IPS DF 6.9 (cell line): ENCODE measurements at regions not wholly inside any gene's neighbourhood (a gene's known extent, or its start where the extent isn't known, plus 50 kb on each side); places are given as distances from the start of the nearest gene placed in this dataset.
"Not testable (repeated sequence)": the region's sequence is repeated elsewhere in the genome, so short reads cannot be mapped to it uniquely, and the experiment has no call there.

Experiments used
- DNase-seq: peaks from one replicate; pipeline ENCODE4 v3.0.0-alpha.2; 2013; ENCODE audit warnings: low read depth, low spot score
- H3K27ac ChIP-seq: one replicate; pipeline ENCODE4 v1.5.1; 2013; ENCODE audit warnings: low read length, control low read depth
- H3K27me3 ChIP-seq: 2 replicates; pipeline ENCODE4 v1.6.1; 2013; ENCODE audit warnings: mild to moderate bottlenecking, low read length; ENCODE audit not compliant: control insufficient read depth, insufficient read depth
- H3K36me3 ChIP-seq: 2 replicates; pipeline ENCODE4 v1.6.1; 2013; ENCODE audit warnings: low read length; ENCODE audit not compliant: control insufficient read depth, insufficient read depth
- H3K4me1 ChIP-seq: 2 replicates; pipeline ENCODE4 v1.6.1; 2013; ENCODE audit warnings: low read length; ENCODE audit not compliant: control insufficient read depth, insufficient read depth
- H3K4me3 ChIP-seq: 2 replicates; pipeline ENCODE4 v1.5.1; 2013; ENCODE audit warnings: mild to moderate bottlenecking, low read length
- H3K9me3 ChIP-seq: 2 replicates; pipeline ENCODE4 v1.6.1; 2013; ENCODE audit warnings: low read length, inconsistent platforms; ENCODE audit not compliant: control insufficient read depth, insufficient read depth
- WGBS: extraction: QIAGEN DNeasy Blood & Tissue Kit; methylation state at CpG from one replicate; pipeline ENCODE4 v1.1.7; 2013; ENCODE audit warnings: mixed read lengths, missing lambda C conversion rate; ENCODE audit not compliant: insufficient read length, insufficient coverage; 5-methylcytosine and 5-hydroxymethylcytosine counted together

DNA sequence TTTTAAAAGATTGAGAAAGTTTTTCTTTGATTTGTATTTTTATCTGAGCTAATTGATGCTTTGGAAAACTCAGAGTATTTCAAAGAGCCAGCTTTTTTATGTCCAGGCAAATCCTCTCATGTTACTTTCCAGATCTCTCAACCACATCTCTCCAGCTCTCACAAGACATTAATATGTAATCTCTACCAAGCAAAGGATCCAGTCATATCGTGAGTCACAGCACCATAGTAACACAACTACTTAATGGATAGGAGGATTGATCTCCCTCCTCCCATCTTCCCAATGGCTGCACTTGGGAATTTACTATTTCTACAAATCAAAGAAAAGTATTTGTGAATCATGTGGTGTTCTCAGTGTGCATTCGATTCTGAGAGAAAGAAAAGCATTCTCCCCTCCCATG is 63.3 kb downstream of the POU4F1 start:
- H3K27me3 ChIP-seq: no peaks in the 10 kb centered on the region
- DNase-seq: no peak
- H3K9me3 ChIP-seq: no peaks in the 10 kb centered on the region
- no CpG with 5 or more reads among the region's 2 CpGs for WGBS
- H3K4me1 ChIP-seq: peaks cover 2% of the 10 kb centered on the region; the same call in 1 of the 2 replicates
- H3K4me3 ChIP-seq: no peak overlapping the region
- H3K27ac ChIP-seq: no peak overlapping the region
- no peaks in the 10 kb centered on the region for H3K36me3 ChIP-seq

DNA sequence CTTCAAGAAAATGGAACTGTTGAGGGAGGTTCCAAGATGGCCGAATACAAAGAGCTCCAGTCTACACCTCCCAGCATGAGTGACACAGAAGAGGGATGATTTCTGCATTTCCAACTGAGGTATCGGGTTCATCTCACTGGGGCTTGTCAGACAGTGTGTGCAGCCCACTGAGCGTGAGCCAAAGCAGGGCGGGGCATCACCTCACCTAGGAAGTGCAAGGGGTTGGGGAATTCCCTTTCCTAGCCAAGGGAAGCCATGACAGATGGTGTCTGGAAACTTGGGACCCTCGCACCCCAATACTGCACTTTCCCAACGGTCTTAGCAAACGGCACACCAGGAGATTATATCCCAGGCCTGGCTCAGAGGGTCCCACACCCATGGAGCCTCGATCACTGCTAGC is 77.3 kb downstream of the POU4F1 start:
- not testable (repeated sequence) for H3K9me3 ChIP-seq, DNase-seq, H3K4me3 ChIP-seq, H3K27ac ChIP-seq, H3K36me3 ChIP-seq, H3K27me3 ChIP-seq, H3K4me1 ChIP-seq
- no CpG with 5 or more reads among the region's 8 CpGs for WGBS

DNA sequence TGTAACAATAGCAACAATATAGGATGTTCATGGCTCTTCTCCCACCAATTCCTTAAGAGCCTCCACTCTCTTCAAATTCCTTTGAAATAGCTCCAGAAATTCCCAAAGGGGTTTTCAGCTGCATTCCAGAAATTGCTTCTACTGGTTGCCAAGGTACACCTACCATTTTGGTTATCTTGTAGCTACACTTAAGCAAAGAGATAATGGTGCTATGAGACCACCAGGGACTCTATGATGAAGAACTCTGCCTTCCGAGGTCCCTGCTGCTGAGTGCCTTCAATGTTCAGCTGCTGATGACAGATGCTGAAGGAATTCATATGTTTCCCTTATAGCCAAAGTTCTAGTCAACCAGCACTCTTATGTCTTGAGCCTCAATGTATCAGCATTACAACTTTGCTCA is 78.4 kb downstream of the POU4F1 start:
- H3K27me3 ChIP-seq: no peaks in the 10 kb centered on the region
- no peaks in the 10 kb centered on the region for H3K36me3 ChIP-seq
- no peak overlapping the region for H3K4me3 ChIP-seq
- WGBS: no CpG with 5 or more reads among the region's 1 CpG
- DNase-seq: no peak
- H3K9me3 ChIP-seq: no peaks in the 10 kb centered on the region; the same call in 1 of the 2 replicates
- no peak overlapping the region for H3K27ac ChIP-seq
- no peaks in the 10 kb centered on the region for H3K4me1 ChIP-seq

DNA sequence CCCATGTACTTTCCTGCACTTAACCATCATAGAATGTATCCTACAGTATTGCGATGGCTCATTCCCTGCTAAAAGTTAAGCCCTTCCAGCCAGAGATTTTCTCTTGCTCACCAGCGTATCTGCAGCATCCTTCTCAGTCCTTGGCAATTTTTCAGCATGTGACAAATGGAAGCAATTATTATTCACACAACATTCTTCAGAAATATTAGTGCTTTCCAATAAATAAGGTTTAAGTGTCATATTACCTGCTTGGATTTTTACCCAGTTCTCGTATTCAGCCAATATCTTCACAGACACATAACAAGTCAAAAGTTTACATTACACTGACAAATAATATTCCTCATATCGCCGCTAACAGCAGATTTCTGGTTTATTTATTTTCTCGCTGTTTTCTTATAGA is 82.3 kb downstream of the POU4F1 start:
- Histone ChIP-seq H3K9me3 (no peaks in the 10 kb centered on the region; the same call in 1 of the 2 replicates), H3K4me1 (no peaks in the 10 kb centered on the region), H3K36me3 (no peaks in the 10 kb centered on the region), H3K27me3 (no peaks in the 10 kb centered on the region), H3K4me3 (no peak overlapping the region), H3K27ac (no peak overlapping the region)
- DNase-seq: no peak
- WGBS: 100% methylated on average over 2 of the region's 6 CpGs

DNA sequence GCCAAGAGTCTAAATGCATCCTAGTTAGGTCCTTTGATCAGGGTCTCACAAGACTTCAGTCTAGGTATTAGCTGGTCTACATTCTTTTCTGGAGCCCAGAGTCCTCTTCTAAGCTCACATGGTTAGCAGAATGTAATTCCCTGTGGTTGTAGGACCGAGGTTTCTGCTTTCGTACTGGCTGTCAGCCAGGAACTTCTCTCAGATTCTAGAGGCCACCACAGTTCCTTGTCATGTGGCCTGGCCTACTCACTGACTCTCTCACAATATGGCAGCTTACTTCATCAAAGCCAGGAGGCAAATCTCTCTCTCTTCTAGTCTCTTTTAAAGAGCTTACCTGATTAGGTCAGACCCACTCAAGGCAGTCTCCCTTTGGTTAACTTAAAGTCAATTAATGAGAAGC is 82.9 kb downstream of the POU4F1 start:
- no CpG with 5 or more reads among the region's 2 CpGs for WGBS
- DNase-seq: no peak
- Histone ChIP-seq H3K9me3 (no peaks in the 10 kb centered on the region; the same call in 1 of the 2 replicates), H3K4me3 (no peak overlapping the region), H3K27ac (no peak overlapping the region), H3K27me3 (no peaks in the 10 kb centered on the region), H3K4me1 (no peaks in the 10 kb centered on the region), H3K36me3 (no peaks in the 10 kb centered on the region)

DNA sequence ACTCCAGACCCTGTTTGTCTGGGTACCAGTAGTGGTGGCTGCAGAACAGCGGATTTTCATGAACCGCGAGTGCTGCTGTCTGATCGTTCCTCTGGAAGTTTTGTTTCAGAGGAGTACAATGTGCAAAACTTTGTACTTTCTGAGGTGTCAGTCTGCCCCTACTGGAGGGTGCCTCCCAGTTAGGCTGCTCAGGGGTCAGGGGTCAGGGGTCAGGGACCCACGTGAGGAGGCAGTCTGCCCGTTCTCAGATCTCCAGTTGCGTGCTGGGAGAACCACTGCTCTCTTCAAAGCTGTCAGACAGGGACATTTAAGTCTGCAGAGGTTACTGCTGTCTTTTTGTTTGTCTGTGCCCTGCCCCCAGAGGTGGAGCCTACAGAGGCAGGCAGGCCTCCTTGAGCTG is 84.9 kb downstream of the POU4F1 start:
- not testable (repeated sequence) for H3K4me1 ChIP-seq, H3K36me3 ChIP-seq, H3K9me3 ChIP-seq, H3K27ac ChIP-seq, H3K4me3 ChIP-seq, H3K27me3 ChIP-seq, DNase-seq
- WGBS: no CpG with 5 or more reads among the region's 7 CpGs

DNA sequence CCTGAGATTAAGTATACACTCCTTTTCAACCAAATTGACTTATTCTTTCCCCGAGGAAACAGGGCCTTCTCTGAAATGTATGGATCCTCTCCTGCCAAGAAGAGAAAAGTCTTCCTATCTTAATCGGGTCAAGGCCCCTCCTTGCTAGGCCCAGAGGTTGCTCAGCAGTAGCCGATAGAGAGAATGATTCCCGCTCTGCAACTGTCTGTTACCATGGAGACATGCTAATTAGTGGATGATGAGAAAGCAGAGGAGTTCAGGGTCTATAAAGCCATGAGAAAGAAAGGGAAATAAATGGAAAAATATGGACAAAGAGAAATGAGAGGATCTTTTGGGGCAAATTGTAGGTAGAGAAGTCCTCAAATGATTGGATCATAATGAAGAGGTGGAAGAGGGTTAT is 103.5 kb downstream of the POU4F1 start:
- Histone ChIP-seq H3K27me3 (no peaks in the 10 kb centered on the region), H3K9me3 (no peaks in the 10 kb centered on the region), H3K27ac (no peak overlapping the region), H3K4me1 (no peaks in the 10 kb centered on the region), H3K4me3 (no peak overlapping the region), H3K36me3 (no peaks in the 10 kb centered on the region)
- no CpG with 5 or more reads among the region's 4 CpGs for WGBS
- no peak for DNase-seq

DNA sequence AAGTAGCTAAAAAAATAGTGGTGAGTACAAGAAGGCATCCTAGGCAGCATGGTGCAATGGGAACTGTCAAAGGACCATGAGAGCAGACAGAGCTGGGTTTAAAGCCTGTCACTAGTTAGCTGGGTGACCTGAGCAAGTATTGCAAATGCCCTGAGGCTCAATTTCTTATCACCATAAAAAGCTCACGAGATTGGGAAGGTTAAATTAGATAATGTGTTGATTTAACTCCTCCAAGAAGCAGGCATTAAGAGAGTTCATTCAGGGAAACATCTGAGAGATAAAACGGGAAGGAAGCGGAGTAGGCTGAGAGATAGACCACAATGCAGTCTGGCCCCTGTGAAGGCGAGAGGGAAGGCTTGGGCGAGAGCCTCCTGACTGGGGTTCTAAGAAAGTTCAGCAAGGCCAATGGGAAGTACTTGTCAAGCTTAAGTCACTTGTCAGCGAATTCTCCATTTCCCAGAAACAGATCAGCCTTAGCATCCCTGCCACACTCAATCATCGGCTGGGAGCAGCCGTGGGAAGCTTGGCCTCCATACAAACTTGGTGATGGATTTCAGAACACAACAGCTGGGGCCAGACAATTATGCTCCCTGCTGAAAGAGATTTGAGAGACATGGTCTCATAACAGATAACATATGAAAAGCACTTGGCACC is 105.5 kb downstream of the POU4F1 start:
- DNase-seq: no peak
- Histone ChIP-seq H3K27me3 (no peaks in the 10 kb centered on the region), H3K36me3 (no peaks in the 10 kb centered on the region), H3K4me3 (no peak overlapping the region), H3K27ac (no peak overlapping the region), H3K9me3 (no peaks in the 10 kb centered on the region), H3K4me1 (no peaks in the 10 kb centered on the region)
- WGBS: no CpG with 5 or more reads among the region's 8 CpGs

DNA sequence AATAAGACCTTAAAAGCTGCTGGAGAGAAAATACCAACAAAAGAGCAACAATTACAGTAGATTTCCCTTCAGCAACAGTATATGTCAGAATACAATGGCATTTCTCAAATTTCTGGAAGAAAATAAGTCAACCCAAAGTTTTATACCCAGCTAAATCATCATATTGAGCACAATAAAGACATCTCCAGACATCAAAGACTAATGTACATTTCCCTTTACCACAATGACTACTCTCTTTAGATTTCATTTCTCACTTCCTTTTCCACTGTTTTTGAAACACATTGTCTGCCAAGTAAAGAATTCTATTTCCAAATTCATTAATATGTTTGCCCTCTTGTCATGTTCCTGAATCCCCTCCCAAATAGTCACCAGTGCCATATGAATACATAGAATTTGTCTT is 111.4 kb downstream of the POU4F1 start:
- Histone ChIP-seq H3K4me3 (no peak overlapping the region), H3K27ac (no peak overlapping the region), H3K9me3 (no peaks in the 10 kb centered on the region), H3K36me3 (no peaks in the 10 kb centered on the region), H3K27me3 (no peaks in the 10 kb centered on the region), H3K4me1 (no peaks in the 10 kb centered on the region)
- no peak for DNase-seq

DNA sequence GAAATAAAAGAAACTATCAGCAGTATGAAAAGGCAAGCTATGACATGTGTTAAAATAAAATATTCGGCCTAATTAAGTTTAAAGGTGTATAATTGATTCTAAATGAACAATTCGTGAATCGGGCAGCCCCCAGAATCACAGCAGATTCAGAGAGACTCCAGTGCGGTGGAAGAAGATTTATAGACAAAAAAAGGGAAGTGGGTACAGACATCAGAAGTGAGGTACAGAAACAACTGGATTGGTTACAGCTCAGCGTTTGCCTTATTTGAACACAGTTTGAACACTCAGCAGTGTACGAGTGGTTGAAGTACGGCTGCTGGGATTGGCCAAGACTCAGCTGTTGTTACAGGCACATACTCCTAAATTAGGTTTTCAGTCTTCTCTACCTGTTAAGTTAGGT is 113.1 kb downstream of the POU4F1 start:
- H3K27ac ChIP-seq, H3K36me3 ChIP-seq, H3K9me3 ChIP-seq, H3K27me3 ChIP-seq, H3K4me3 ChIP-seq, DNase-seq, H3K4me1 ChIP-seq: not testable (repeated sequence)
- no CpG with 5 or more reads among the region's 7 CpGs for WGBS

DNA sequence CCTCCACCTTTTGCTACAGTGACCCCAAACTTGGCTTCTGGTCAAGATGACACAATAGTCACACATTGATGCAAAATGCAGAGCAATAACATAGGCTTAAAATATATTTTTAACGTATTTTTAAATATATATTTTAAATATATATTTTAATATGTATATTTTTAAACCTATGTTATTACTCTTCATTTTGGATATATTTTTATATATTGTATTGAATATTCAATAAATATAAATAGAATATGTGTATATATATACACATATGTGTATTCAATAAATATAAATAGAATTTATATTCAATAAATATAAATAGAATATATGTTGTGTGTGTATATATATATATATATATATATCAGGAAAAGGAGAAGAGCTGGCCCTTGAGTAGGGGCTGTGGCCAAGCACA is 115.6 kb downstream of the POU4F1 start:
- Histone ChIP-seq H3K36me3 (no peaks in the 10 kb centered on the region), H3K27me3 (no peaks in the 10 kb centered on the region), H3K4me3 (no peak overlapping the region), H3K9me3 (no peaks in the 10 kb centered on the region), H3K4me1 (no peaks in the 10 kb centered on the region), H3K27ac (no peak overlapping the region)
- WGBS: no CpG with 5 or more reads among the region's 1 CpG
- DNase-seq: no peak
